Upper lobe of right lung (tissue), 1 donor: ENCODE measurements at regions not wholly inside any gene's neighbourhood (a gene's known extent, or its start where the extent isn't known, plus 50 kb on each side); places are given as distances from the start of the nearest gene placed in this dataset.

ENCODE experiments used
- ATAC-seq: fragments of 200-7000 bp; cut with Tn5 transposase; one replicate; pipeline ENCODE4 v1.9.1; 2020; ENCODE audit warnings: mild to moderate bottlenecking, moderate library complexity
- DNase-seq: peaks from one replicate; pipeline ENCODE4 v3.0.0-alpha.2; 2020
- H3K27ac ChIP-seq: fragments of 200-600 bp; one replicate; pipeline ENCODE4 v1.8.0; 2022
- H3K27me3 ChIP-seq: fragments of 200-600 bp; one replicate; pipeline ENCODE4 v1.8.0; 2022; ENCODE audit warnings: mild to moderate bottlenecking
- H3K36me3 ChIP-seq: fragments of 200-600 bp; one replicate; pipeline ENCODE4 v1.8.0; 2022
- H3K4me1 ChIP-seq: fragments of 200-600 bp; one replicate; pipeline ENCODE4 v1.8.0; 2022
- H3K4me3 ChIP-seq: fragments of 200-600 bp; one replicate; pipeline ENCODE4 v1.8.0; 2022; ENCODE audit warnings: mild to moderate bottlenecking
- H3K9me3 ChIP-seq: fragments of 200-600 bp; one replicate; pipeline ENCODE4 v1.8.0; 2022
- CTCF ChIP-seq: fragments of 200-600 bp; IDR thresholded peaks from one replicate; pipeline ENCODE4 v1.8.0; 2022; ENCODE audit warnings: antibody characterized with exemption
- intact Hi-C: fragments of 100-400 bp; cut with DNase I; formaldehyde crosslinking; loops from one replicate; pipeline ENCODE4 v1.11.0; 2022
- donor health status: DM: no; HTN: yes; CAD: no; lungs with severe emphysema.

GRCh38 chr2:55116598-55116964, 66.3 kb upstream of the RTN4 start:
- intact Hi-C loops: no loop called here
- ATAC-seq (no peak), DNase-seq (no peak)
- H3K27ac ChIP-seq: no peak overlapping the region
- TF ChIP-seq CTCF: no peak
- H3K36me3 ChIP-seq: no peaks in the 10 kb centered on the region
- no peaks in the 10 kb centered on the region for H3K27me3 ChIP-seq
- peaks cover 36% of the 10 kb centered on the region for H3K4me1 ChIP-seq
- H3K4me3 ChIP-seq: no peak overlapping the region
- no peaks in the 10 kb centered on the region for H3K9me3 ChIP-seq

GRCh38 chr2:55115761-55116597, 65.7 kb upstream of the RTN4 start:
- intact Hi-C loops: no loop called here
- Histone ChIP-seq H3K36me3 (no peaks in the 10 kb centered on the region), H3K9me3 (no peaks in the 10 kb centered on the region), H3K27ac (no peak overlapping the region), H3K4me1 (peaks cover 36% of the 10 kb centered on the region), H3K27me3 (no peaks in the 10 kb centered on the region), H3K4me3 (no peak overlapping the region)
- ATAC-seq (no peak), DNase-seq (no peak)
- TF ChIP-seq CTCF: no peak

GRCh38 chr2:55114597-55114996, 64.3 kb upstream of the RTN4 start:
- Histone ChIP-seq H3K27me3 (no peaks in the 10 kb centered on the region), H3K4me3 (no peak overlapping the region), H3K9me3 (no peaks in the 10 kb centered on the region), H3K36me3 (no peaks in the 10 kb centered on the region), H3K4me1 (peaks cover 27% of the 10 kb centered on the region), H3K27ac (no peak overlapping the region)
- intact Hi-C loops: no loop called here
- ATAC-seq: no peak
- DNase-seq: no peak
- no peak for TF ChIP-seq CTCF

GRCh38 chr2:55114082-55114481, 63.8 kb upstream of the RTN4 start:
- no peaks in the 10 kb centered on the region for H3K27me3 ChIP-seq
- peaks cover 23% of the 10 kb centered on the region for H3K4me1 ChIP-seq
- ATAC-seq (no peak), DNase-seq (no peak)
- H3K9me3 ChIP-seq: no peaks in the 10 kb centered on the region
- H3K36me3 ChIP-seq: no peaks in the 10 kb centered on the region
- no peak overlapping the region for H3K27ac ChIP-seq
- no peak for TF ChIP-seq CTCF
- H3K4me3 ChIP-seq: no peak overlapping the region
- intact Hi-C loops: no loop called here

GRCh38 chr2:55112229-55113031, 62.2 kb upstream of the RTN4 start:
- no peaks in the 10 kb centered on the region for H3K9me3 ChIP-seq
- peak; percentile 69 for DNase-seq
- H3K27ac ChIP-seq: peak overlapping the region; percentile 85
- no peaks in the 10 kb centered on the region for H3K27me3 ChIP-seq
- ATAC-seq: peak; percentile 61
- peaks cover 23% of the 10 kb centered on the region for H3K4me1 ChIP-seq
- TF ChIP-seq CTCF: peak; percentile 9
- intact Hi-C loops: no loop called here
- no peaks in the 10 kb centered on the region for H3K36me3 ChIP-seq
- no peak overlapping the region for H3K4me3 ChIP-seq
